ENCODE measurements at regions not wholly inside any gene's neighbourhood (a gene's known extent, or its start where the extent isn't known, plus 50 kb on each side); places are given as distances from the start of the nearest gene placed in this dataset.
A peak's percentile ranks its signal among the peaks of the same experiment; 100 is the strongest.
"Not testable (repeated sequence)": the region's sequence is repeated elsewhere in the genome, so short reads cannot be mapped to it uniquely, and the experiment has no call there.

GRCh38 chr3:150150633-150151032, 179.9 kb upstream of the PFN2 start:
- DNase-seq, result no peak

- no peak for DNase-seq
Observed at GRCh38 chr3:150149651-150150051, 179.0 kb upstream of the PFN2 start.

- DNase-seq, result no peak
Observed at GRCh38 chr3:150148227-150148626, 177.5 kb upstream of the PFN2 start.

- no peak for DNase-seq
Observed at GRCh38 chr3:150147776-150148175, 177.1 kb upstream of the PFN2 start.

- peak; percentile 8 for DNase-seq
Observed at GRCh38 chr3:150146991-150147761, 176.5 kb upstream of the PFN2 start.

GRCh38 chr3:150145659-150146058, 175.0 kb upstream of the PFN2 start:
- no peak for DNase-seq

GRCh38 chr3:150144191-150144708, 173.6 kb upstream of the PFN2 start:
- no peak for DNase-seq

- no peak for DNase-seq
Observed at GRCh38 chr3:150142936-150143335, 172.2 kb upstream of the PFN2 start.

- no peak for DNase-seq
Observed at GRCh38 chr3:150141790-150142326, 171.2 kb upstream of the PFN2 start.

- no peak for DNase-seq
Observed at GRCh38 chr3:150140614-150141321, 170.1 kb upstream of the PFN2 start.

GRCh38 chr3:150138824-150139223, 168.1 kb upstream of the PFN2 start:
- no peak for DNase-seq

GRCh38 chr3:150136242-150136641, 165.5 kb upstream of the PFN2 start:
- DNase-seq, result no peak

- DNase-seq, result no peak
Observed at GRCh38 chr3:150135287-150135721, 164.6 kb upstream of the PFN2 start.

GRCh38 chr3:150133293-150133692, 162.6 kb upstream of the PFN2 start:
- no peak for DNase-seq

- DNase-seq, result no peak
Observed at GRCh38 chr3:150132101-150132749, 161.5 kb upstream of the PFN2 start.

GRCh38 chr3:150131663-150132062, 161.0 kb upstream of the PFN2 start:
- DNase-seq, result no peak

GRCh38 chr3:150130404-150131100, 159.9 kb upstream of the PFN2 start:
- no peak for DNase-seq

- DNase-seq, result no peak
Observed at GRCh38 chr3:150129166-150129565, 158.5 kb upstream of the PFN2 start.

- DNase-seq, result no peak
Observed at GRCh38 chr3:150128126-150128525, 157.4 kb upstream of the PFN2 start.

- no peak for DNase-seq
Observed at GRCh38 chr3:150127011-150127490, 156.4 kb upstream of the PFN2 start.

GRCh38 chr3:150124142-150124541, 153.4 kb upstream of the PFN2 start:
- DNase-seq, result no peak

GRCh38 chr3:150123249-150123648, 152.6 kb upstream of the PFN2 start:
- not testable (repeated sequence) for DNase-seq

- DNase-seq, result no peak
Observed at GRCh38 chr3:150118219-150118618, 147.5 kb upstream of the PFN2 start.
